SK-N-MC (cell line): ENCODE measurements at regions not wholly inside any gene's neighbourhood (a gene's known extent, or its start where the extent isn't known, plus 50 kb on each side); places are given as distances from the start of the nearest gene placed in this dataset.

Experiments used
- EZH2 ChIP-seq: fragments of 200-600 bp; sonication (generic); IDR thresholded peaks from one replicate; pipeline ENCODE4 v1.6.1; 2017; ENCODE audit warnings: antibody characterized with exemption
- POLR2AphosphoS5 ChIP-seq: IDR thresholded peaks from 2 replicates; pipeline ENCODE4 v1.6.1; 2012; ENCODE audit warnings: mild to moderate bottlenecking, low read depth, low read length, borderline replicate concordance

DNA sequence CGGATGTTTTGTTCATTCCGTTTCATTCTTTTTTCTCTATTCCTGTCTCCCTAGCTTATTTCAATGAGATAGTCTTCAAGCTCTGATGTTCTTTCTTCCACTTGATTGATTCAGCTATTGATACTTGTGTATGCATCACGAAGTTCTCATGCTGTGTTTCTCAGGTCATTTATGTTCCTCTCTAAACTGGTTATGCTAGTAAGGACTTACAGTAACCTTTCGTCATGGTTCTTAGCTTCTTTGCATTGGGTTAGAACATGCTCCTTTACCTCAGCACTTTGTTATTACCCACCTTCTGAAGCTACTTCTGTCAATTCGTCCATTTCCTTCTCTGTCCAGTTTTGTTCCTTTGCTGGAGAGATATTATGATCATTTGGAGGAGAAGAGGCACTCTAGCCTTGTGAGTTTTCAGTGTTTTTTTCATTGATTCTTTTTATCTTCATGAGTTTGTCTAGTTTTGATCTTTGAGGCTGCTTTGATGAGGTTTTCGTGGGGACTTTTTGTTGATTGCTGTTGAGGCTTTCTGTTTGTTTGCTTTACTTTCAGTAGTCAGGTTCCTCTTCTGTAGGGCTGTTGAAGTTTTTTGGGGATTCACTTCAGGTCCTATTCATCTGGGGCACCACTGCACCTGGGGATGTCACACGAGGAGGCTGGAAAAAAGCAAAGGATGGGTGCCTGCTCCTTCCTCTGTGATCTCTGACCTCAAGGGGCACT is 496.9 kb upstream of the LRRC7 start:
- no peak for TF ChIP-seq POLR2AphosphoS5
- TF ChIP-seq EZH2, result no peak
